ENCODE measurements at regions not wholly inside any gene's neighbourhood (a gene's known extent, or its start where the extent isn't known, plus 50 kb on each side); places are given as distances from the start of the nearest gene placed in this dataset.

GRCh38 chr9:36728651-36729520 is 156.2 kb downstream of the MELK start:
- DNase-seq (ENCODE audit: low read depth in 2 of 2), result peak; percentile 25

- no peak for DNase-seq (ENCODE audit: low read depth in 2 of 2)
Measured at GRCh38 chr9:36729906-36730305, 157.2 kb downstream of the MELK start.

- DNase-seq (ENCODE audit: low read depth in 2 of 2), result no peak
Measured at GRCh38 chr9:36730414-36730813, 157.7 kb downstream of the MELK start.

- no peak for DNase-seq (ENCODE audit: low read depth in 2 of 2)
Measured at GRCh38 chr9:36731068-36731956, 158.6 kb downstream of the MELK start.

- no peak for DNase-seq (ENCODE audit: low read depth in 2 of 2)
Measured at GRCh38 chr9:36734737-36735136, 162.0 kb downstream of the MELK start.

- DNase-seq (ENCODE audit: low read depth in 2 of 2), result no peak
Measured at GRCh38 chr9:36736648-36737047, 164.0 kb downstream of the MELK start.

GRCh38 chr9:36738318-36738976 is 165.8 kb downstream of the MELK start:
- no peak for DNase-seq (ENCODE audit: low read depth in 2 of 2)

GRCh38 chr9:36739373-36740116 is 166.8 kb downstream of the MELK start:
- DNase-seq (ENCODE audit: low read depth in 2 of 2), result no peak

- DNase-seq (ENCODE audit: low read depth in 2 of 2), result no peak
Measured at GRCh38 chr9:36742264-36742663, 169.6 kb downstream of the MELK start.

- DNase-seq (ENCODE audit: low read depth in 2 of 2), result no peak
Measured at GRCh38 chr9:36744678-36745077, 172.0 kb downstream of the MELK start.

GRCh38 chr9:36745977-36746376 is 173.3 kb downstream of the MELK start:
- DNase-seq (ENCODE audit: low read depth in 2 of 2), result no peak

GRCh38 chr9:36746415-36746814 is 173.7 kb downstream of the MELK start:
- DNase-seq (ENCODE audit: low read depth in 2 of 2), result no peak

- peak in 1 of 2 experiments; percentile 5 for DNase-seq (ENCODE audit: low read depth in 2 of 2)
Measured at GRCh38 chr9:36748322-36748899, 175.7 kb downstream of the MELK start.

GRCh38 chr9:36749461-36749860 is 176.8 kb downstream of the MELK start:
- DNase-seq (ENCODE audit: low read depth in 2 of 2), result no peak

- no peak for DNase-seq (ENCODE audit: low read depth in 2 of 2)
Measured at GRCh38 chr9:36750630-36751029, 177.9 kb downstream of the MELK start.

GRCh38 chr9:36755019-36755418 is 182.3 kb downstream of the MELK start:
- DNase-seq (ENCODE audit: low read depth in 2 of 2), result no peak

- no peak for DNase-seq (ENCODE audit: low read depth in 2 of 2)
Measured at GRCh38 chr9:36759141-36759540, 186.4 kb downstream of the MELK start.

GRCh38 chr9:36759976-36760375 is 187.3 kb downstream of the MELK start:
- DNase-seq (ENCODE audit: low read depth in 2 of 2), result no peak

GRCh38 chr9:36760667-36761420 is 188.1 kb downstream of the MELK start:
- DNase-seq (ENCODE audit: low read depth in 2 of 2), result no peak

GRCh38 chr9:36762958-36763357 is 190.3 kb downstream of the MELK start:
- no peak for DNase-seq (ENCODE audit: low read depth in 2 of 2)
